Aorta (tissue), 5 donors: ENCODE measurements at regions not wholly inside any gene's neighbourhood (a gene's known extent, or its start where the extent isn't known, plus 50 kb on each side); places are given as distances from the start of the nearest gene placed in this dataset.

Source experiments
- ATAC-seq: fragments of 200-7000 bp; cut with Tn5 transposase; one replicate; pipeline ENCODE4 v1.9.1; 2022; ENCODE audit warnings: moderate library complexity; ENCODE audit not compliant: low FRiP score
- DNase-seq, 2 donors: peaks; one replicate each; pipeline ENCODE4 v3.0.0-alpha.2; 2020
- H3K27ac ChIP-seq, 2 donors: one replicate each; pipeline ENCODE4 v1.5.1; 2013; ENCODE audit warnings: low read length in 2 of 2, mild to moderate bottlenecking in 2 of 2, moderate library complexity in 2 of 2, control low read depth in 1 of 2, inconsistent platforms in 1 of 2, low read depth in 1 of 2
- H3K27me3 ChIP-seq, 2 donors: one replicate each; pipeline ENCODE4 v1.6.1; 2013; ENCODE audit warnings: control low read depth in 1 of 2, low read length in 1 of 2, mild to moderate bottlenecking in 1 of 2, moderate library complexity in 1 of 2; ENCODE audit not compliant: insufficient read depth in 2 of 2, control insufficient read depth in 1 of 2
- H3K36me3 ChIP-seq, 2 donors: one replicate each; pipeline ENCODE4 v1.6.1; 2013; ENCODE audit warnings: control low read depth in 1 of 2, low read length in 1 of 2, mild to moderate bottlenecking in 1 of 2; ENCODE audit not compliant: insufficient read depth in 2 of 2, control insufficient read depth in 1 of 2
- H3K4me1 ChIP-seq, 2 donors: one replicate each; pipeline ENCODE4 v1.6.1; 2013; ENCODE audit warnings: low read length in 2 of 2, control low read depth in 1 of 2, mild to moderate bottlenecking in 1 of 2, moderate library complexity in 1 of 2; ENCODE audit not compliant: insufficient read depth in 2 of 2, control insufficient read depth in 1 of 2
- H3K4me3 ChIP-seq, 2 donors: one replicate each; pipeline ENCODE4 v1.5.1; 2013; ENCODE audit warnings: low read length in 2 of 2, control low read depth in 1 of 2, mild to moderate bottlenecking in 1 of 2
- H3K9me3 ChIP-seq: one replicate; pipeline ENCODE4 v1.6.1; 2013; ENCODE audit warnings: mild to moderate bottlenecking, low read length; ENCODE audit not compliant: control insufficient read depth
- WGBS, 2 donors: extraction: QIAGEN DNeasy Blood & Tissue Kit; methylation state at CpG; one replicate each; pipeline ENCODE4 v1.1.7; 2013; 5-methylcytosine and 5-hydroxymethylcytosine counted together
- intact Hi-C, 2 donors: fragments of 100-400 bp; cut with DNase I; formaldehyde crosslinking; loops; one replicate each; pipeline versions ENCODE4 v1.14.2 to v1.15.0; 2022
- donor health status: healthy with polysubstance abuse.
- donor health status: Bipolar disorder and iron deficiency.
- donor health status: DM: no; HTN: no; CAD: no.
- donor health status: DM: no; HTN: no; CAD: no.
- donor health status: DM: yes; HTN: yes; CAD: no.

- no peak overlapping the region for H3K4me3 ChIP-seq
- ATAC-seq (no peak), DNase-seq (no peak)
- H3K27ac ChIP-seq: no peak overlapping the region
- no peaks in the 10 kb centered on the region for H3K9me3 ChIP-seq
- no peaks in the 10 kb centered on the region for H3K27me3 ChIP-seq
- intact Hi-C loops: no loop called here
- no peaks in the 10 kb centered on the region for H3K36me3 ChIP-seq
- H3K4me1 ChIP-seq: peaks cover 0 to 5% of the 10 kb centered on the region in 2 donors
- 85 to 89% methylated on average over 1 of the region's 1 CpG for WGBS, 2 donors
Measured at GRCh38 chr1:79371802-79372201, 365.3 kb upstream of the ADGRL4 start.

- DNase-seq: no peak
- intact Hi-C loops: no loop called here
- Histone ChIP-seq H3K36me3 (no peaks in the 10 kb centered on the region), H3K4me3 (no peak overlapping the region), H3K27me3 (no peaks in the 10 kb centered on the region), H3K4me1 (peaks cover 0 to 5% of the 10 kb centered on the region in 2 donors), H3K27ac (no peak overlapping the region), H3K9me3 (no peaks in the 10 kb centered on the region)
- ATAC-seq: no peak
- WGBS, 2 donors: 64 to 67% methylated on average over 3 of the region's 3 CpGs
Measured at GRCh38 chr1:79369091-79369490, 362.6 kb upstream of the ADGRL4 start.

- Histone ChIP-seq H3K27me3 (no peaks in the 10 kb centered on the region), H3K36me3 (no peaks in the 10 kb centered on the region), H3K4me3 (no peak overlapping the region), H3K4me1 (no peaks in the 10 kb centered on the region), H3K9me3 (no peaks in the 10 kb centered on the region), H3K27ac (no peak overlapping the region)
- 53 to 54% methylated on average over 1 of the region's 1 CpG for WGBS, 2 donors
- no peak for DNase-seq
- no peak for ATAC-seq
- intact Hi-C loops: no loop called here
Measured at GRCh38 chr1:79364896-79365295, 358.4 kb upstream of the ADGRL4 start.

DNA sequence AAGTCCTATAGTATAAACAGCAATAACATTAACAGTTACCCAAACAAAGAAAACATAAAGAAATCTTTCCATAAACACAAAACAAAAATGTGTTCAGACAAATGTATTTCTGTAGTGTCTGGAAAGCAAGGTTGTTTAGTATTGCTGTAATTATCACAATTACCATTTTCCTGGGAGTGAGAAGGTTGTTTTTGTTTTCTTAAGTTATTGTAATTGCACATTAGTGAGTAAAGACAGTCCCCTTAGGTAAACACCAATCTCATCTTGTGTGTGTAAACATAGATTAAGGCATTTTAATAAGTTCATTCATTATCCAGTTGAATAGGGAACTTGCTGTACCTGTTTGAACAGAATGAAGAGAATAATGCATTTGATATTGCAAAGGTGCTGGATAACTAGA, 356.9 kb upstream of the ADGRL4 start:
- H3K36me3 ChIP-seq: no peaks in the 10 kb centered on the region
- H3K9me3 ChIP-seq: no peaks in the 10 kb centered on the region
- ATAC-seq (no peak), DNase-seq (no peak)
- H3K4me3 ChIP-seq: no peak overlapping the region
- no peak overlapping the region for H3K27ac ChIP-seq
- no peaks in the 10 kb centered on the region for H3K27me3 ChIP-seq
- intact Hi-C loops: no loop called here
- H3K4me1 ChIP-seq: no peaks in the 10 kb centered on the region

GRCh38 chr1:79362470-79362869, 355.9 kb upstream of the ADGRL4 start:
- DNase-seq: no peak
- intact Hi-C loops: no loop called here
- no peak overlapping the region for H3K4me3 ChIP-seq
- no peak for ATAC-seq
- no peaks in the 10 kb centered on the region for H3K36me3 ChIP-seq
- no peaks in the 10 kb centered on the region for H3K27me3 ChIP-seq
- H3K27ac ChIP-seq: no peak overlapping the region
- no peaks in the 10 kb centered on the region for H3K9me3 ChIP-seq
- WGBS, 2 donors: 86 to 89% methylated on average over 3 of the region's 3 CpGs
- no peaks in the 10 kb centered on the region for H3K4me1 ChIP-seq

DNA sequence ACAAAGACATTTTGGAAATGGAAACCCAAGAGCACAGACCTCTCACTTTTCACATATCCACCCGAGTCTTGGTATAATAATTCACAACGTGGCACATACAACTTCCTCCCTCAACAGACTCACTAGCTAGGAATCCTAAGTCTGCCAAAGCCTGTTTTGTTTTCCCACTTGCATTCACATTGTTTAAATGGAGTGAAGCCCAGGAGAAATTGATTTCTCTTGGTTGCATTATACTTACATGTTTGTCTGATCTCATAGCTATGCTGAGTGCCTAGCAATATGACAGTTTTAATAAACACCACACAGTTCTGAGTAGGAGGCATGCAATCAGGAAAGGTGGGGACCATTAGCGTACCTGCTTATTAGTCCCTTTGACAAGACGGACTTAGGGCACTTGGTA, 348.6 kb upstream of the ADGRL4 start:
- no peaks in the 10 kb centered on the region for H3K36me3 ChIP-seq
- no peak for ATAC-seq
- H3K4me3 ChIP-seq: no peak overlapping the region
- no peaks in the 10 kb centered on the region for H3K27me3 ChIP-seq
- H3K4me1 ChIP-seq: no peaks in the 10 kb centered on the region
- no peak for DNase-seq
- intact Hi-C loops: no loop called here
- H3K9me3 ChIP-seq: no peaks in the 10 kb centered on the region
- no peak overlapping the region for H3K27ac ChIP-seq
- 50 to 51% methylated on average over 4 of the region's 4 CpGs for WGBS, 2 donors

GRCh38 chr1:79353224-79353623, 346.7 kb upstream of the ADGRL4 start:
- intact Hi-C loops: loop anchor here (2.0 to 5.0 kb wide), 2 partner anchors 91 to 94 kb away; no protein-coding TSS in a partner anchor
- no peaks in the 10 kb centered on the region for H3K36me3 ChIP-seq

DNA sequence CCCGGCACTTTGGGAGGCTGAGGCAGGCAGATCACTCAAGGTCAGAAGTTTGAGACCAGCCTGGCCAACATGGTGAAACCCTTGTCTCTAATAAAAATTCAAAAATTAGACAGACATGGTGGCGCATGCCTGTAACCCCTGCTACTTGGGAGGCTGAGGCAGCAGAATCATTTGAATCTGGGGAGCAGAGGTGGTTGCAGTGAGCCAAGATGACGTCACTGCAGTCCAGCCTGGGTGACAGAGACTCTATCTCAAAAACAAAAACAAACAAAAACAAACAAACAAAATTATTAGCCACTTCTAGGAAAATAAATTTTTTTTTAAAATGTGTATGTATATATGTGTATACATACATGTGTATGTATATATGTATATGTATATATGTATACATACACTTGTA, 320.3 kb upstream of the ADGRL4 start:
- WGBS, 2 donors: 89 to 92% methylated on average over 3 of the region's 3 CpGs
- Histone ChIP-seq H3K4me3 (no peak overlapping the region), H3K36me3 (no peaks in the 10 kb centered on the region), H3K27me3 (no peaks in the 10 kb centered on the region), H3K9me3 (peaks cover 2% of the 10 kb centered on the region), H3K27ac (no peak overlapping the region), H3K4me1 (no peaks in the 10 kb centered on the region)
- DNase-seq: no peak
- ATAC-seq: no peak
- intact Hi-C loops: no loop called here

More at GRCh38 chr1:79353224-79353623, 346.7 kb upstream of the ADGRL4 start:
- ATAC-seq (peak; percentile 57), DNase-seq (peak in 1 of 2 donors; percentile 38)
- no peaks in the 10 kb centered on the region for H3K27me3 ChIP-seq
- 54 to 59% methylated on average over 4 of the region's 4 CpGs for WGBS, 2 donors
- H3K4me3 ChIP-seq: no peak overlapping the region
- H3K4me1 ChIP-seq: no peaks in the 10 kb centered on the region
- H3K9me3 ChIP-seq: no peaks in the 10 kb centered on the region
- H3K27ac ChIP-seq: no peak overlapping the region

GRCh38 chr1:79325705-79326104, 319.2 kb upstream of the ADGRL4 start:
- Histone ChIP-seq H3K27ac (no peak overlapping the region), H3K4me1 (no peaks in the 10 kb centered on the region), H3K36me3 (no peaks in the 10 kb centered on the region), H3K4me3 (no peak overlapping the region), H3K27me3 (no peaks in the 10 kb centered on the region), H3K9me3 (peaks cover 2% of the 10 kb centered on the region)
- no peak for ATAC-seq
- intact Hi-C loops: no loop called here
- DNase-seq: no peak
